Esophagus squamous epithelium (tissue), 5 donors: ENCODE measurements at regions not wholly inside any gene's neighbourhood (a gene's known extent, or its start where the extent isn't known, plus 50 kb on each side); places are given as distances from the start of the nearest gene placed in this dataset.

Source experiments
- DNase-seq: peaks from one replicate; lab custom pipeline; 2025; lab: John Stamatoyannopoulos, UW
- H3K27ac ChIP-seq, 4 donors: fragments of 200-600 bp; sonication (generic); one replicate each; pipeline ENCODE4 v1.5.1; 2016 to 2019; ENCODE audit warnings: mild to moderate bottlenecking in 1 of 4
- H3K27me3 ChIP-seq, 4 donors: fragments of 200-600 bp; sonication (generic); 1 replicate in 3 of 4; 2 replicates in 1 of 4; pipeline versions ENCODE4 v1.5.1 to v1.6.0; 2017 to 2021; ENCODE audit warnings: antibody characterized with exemption in 1 of 4
- H3K36me3 ChIP-seq, 3 donors: fragments of 200-600 bp; sonication (generic); one replicate each; pipeline ENCODE4 v1.5.1; 2016 to 2019
- H3K4me1 ChIP-seq, 3 donors: fragments of 200-600 bp; sonication (generic); one replicate each; pipeline ENCODE4 v1.5.1; 2017 to 2019
- H3K4me3 ChIP-seq, 4 donors: fragments of 200-600 bp; sonication (generic); 1 replicate in 3 of 4; 2 replicates in 1 of 4; pipeline ENCODE4 v1.5.1; 2016 to 2019; ENCODE audit warnings: mild to moderate bottlenecking in 2 of 4, moderate library complexity in 1 of 4
- H3K9me3 ChIP-seq, 3 donors: fragments of 200-600 bp; sonication (generic); one replicate each; pipeline ENCODE4 v1.5.1; 2016 to 2019
- CTCF ChIP-seq, 6 experiments: fragments of 450-650 bp in 4 of 6; fragments of 200-600 bp in 2 of 6; sonication (generic) in 2 of 6; IDR thresholded peaks; one replicate each; pipeline ENCODE4 v1.5.1; 2016 to 2019; ENCODE audit warnings: antibody characterized with exemption in 6 of 6, mild to moderate bottlenecking in 4 of 6, moderate library complexity in 4 of 6
- POLR2A ChIP-seq, 4 donors: fragments of 450-650 bp; IDR thresholded peaks; one replicate each; pipeline ENCODE4 v1.6.1; 2017; ENCODE audit warnings: antibody characterized with exemption in 4 of 4, mild to moderate bottlenecking in 4 of 4, moderate library complexity in 3 of 4
- WGBS, 2 donors: methylation state at CpG; one replicate each; pipeline ENCODE4 v1.1.5; 2018; 5-methylcytosine and 5-hydroxymethylcytosine counted together
- intact Hi-C: fragments of 100-400 bp; cut with DNase I; formaldehyde crosslinking; loops from one replicate; pipeline ENCODE4 v1.15.0; 2022
- donor health status: DM: yes; HTN: yes; CAD: no.

DNA sequence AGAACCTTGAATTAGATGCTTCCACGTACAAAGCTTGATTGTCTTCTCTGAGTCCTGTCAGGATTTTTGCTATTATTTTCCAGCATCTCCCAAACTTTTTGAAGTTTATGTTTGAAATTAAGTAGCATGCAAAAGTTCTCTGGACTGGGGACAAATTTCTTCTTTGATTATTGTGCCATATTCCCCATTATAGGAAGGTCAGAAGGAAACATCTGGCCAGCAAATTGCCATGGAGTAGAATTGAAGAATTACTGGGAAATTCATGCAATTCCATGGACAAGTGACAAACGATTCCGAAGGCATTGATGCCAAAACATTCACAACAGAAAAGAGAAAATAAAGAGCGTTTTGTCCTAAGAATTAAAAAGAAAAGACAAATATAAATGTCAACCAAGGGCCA lies 737.2 kb downstream of the CDH11 start:
- Histone ChIP-seq H3K9me3 (no peaks in the 10 kb centered on the region), H3K4me1 (no peaks in the 10 kb centered on the region), H3K27ac (no peak overlapping the region), H3K27me3 (no peaks in the 10 kb centered on the region), H3K4me3 (no peak overlapping the region), H3K36me3 (no peaks in the 10 kb centered on the region)
- no peak for DNase-seq
- WGBS, 2 donors: 60 to 67% methylated on average over 4 of the region's 4 CpGs
- intact Hi-C loops: no loop called here
- TF ChIP-seq POLR2A (IDR thresholded peaks at IDR 0.05) (no peak), CTCF (IDR thresholded peaks at IDR 0.05) (no peak)

DNA sequence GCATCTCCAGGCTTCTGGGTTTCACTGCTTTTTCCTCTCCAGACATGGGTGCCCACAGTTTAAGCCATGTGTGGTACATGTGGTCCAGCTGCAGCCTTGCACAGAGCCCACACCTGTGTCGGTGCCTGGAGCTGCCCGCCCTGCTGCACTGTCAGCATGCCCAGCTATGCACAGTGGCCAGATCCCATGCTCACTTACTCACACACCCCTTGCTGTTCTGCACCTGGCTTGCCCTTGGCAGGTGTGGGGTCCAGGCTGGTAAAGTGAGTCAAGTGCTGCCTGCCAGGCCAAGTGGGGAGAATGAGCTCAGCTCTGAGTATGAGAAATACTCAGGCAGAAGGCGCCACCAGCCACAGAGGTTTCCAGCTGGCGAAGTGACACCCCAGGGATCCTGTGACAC lies 739.9 kb downstream of the CDH11 start:
- no peaks in the 10 kb centered on the region for H3K36me3 ChIP-seq
- no peaks in the 10 kb centered on the region for H3K9me3 ChIP-seq
- no peaks in the 10 kb centered on the region for H3K4me1 ChIP-seq
- TF ChIP-seq CTCF (IDR thresholded peaks at IDR 0.05) (no peak), POLR2A (IDR thresholded peaks at IDR 0.05) (no peak)
- DNase-seq: no peak
- WGBS, 2 donors: 88 to 92% methylated on average over 2 to 4 of the region's 4 CpGs
- no peak overlapping the region for H3K4me3 ChIP-seq
- H3K27me3 ChIP-seq: no peaks in the 10 kb centered on the region
- H3K27ac ChIP-seq: no peak overlapping the region
- intact Hi-C loops: no loop called here

DNA sequence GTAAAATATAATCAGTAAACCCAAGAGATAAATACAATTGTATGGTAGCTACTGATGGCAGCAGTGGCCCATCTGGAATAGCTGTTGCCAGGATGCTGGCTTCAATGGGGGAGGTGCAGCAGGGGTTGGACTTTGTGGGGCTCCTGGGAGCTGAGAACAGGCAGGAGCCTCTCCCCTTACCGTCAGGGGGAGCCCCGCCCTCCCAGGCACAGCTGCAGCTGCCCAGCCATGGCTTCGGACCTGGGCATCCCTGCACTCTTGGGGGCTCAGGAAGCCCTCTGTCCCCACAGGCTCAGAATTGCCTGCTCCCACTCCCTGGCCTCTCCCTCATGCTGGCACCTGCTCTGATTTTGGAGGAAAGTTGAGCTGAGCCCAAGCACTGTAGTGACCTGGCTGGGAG lies 741.1 kb downstream of the CDH11 start:
- no peaks in the 10 kb centered on the region for H3K36me3 ChIP-seq
- H3K9me3 ChIP-seq: no peaks in the 10 kb centered on the region
- 60 to 73% methylated on average over 1 to 3 of the region's 3 CpGs for WGBS, 2 donors
- H3K27me3 ChIP-seq: no peaks in the 10 kb centered on the region
- intact Hi-C loops: no loop called here
- no peak overlapping the region for H3K27ac ChIP-seq
- no peaks in the 10 kb centered on the region for H3K4me1 ChIP-seq
- H3K4me3 ChIP-seq: no peak overlapping the region
- TF ChIP-seq CTCF (IDR thresholded peaks at IDR 0.05): no peak
- no peak for TF ChIP-seq POLR2A (IDR thresholded peaks at IDR 0.05)
- DNase-seq: no peak

DNA sequence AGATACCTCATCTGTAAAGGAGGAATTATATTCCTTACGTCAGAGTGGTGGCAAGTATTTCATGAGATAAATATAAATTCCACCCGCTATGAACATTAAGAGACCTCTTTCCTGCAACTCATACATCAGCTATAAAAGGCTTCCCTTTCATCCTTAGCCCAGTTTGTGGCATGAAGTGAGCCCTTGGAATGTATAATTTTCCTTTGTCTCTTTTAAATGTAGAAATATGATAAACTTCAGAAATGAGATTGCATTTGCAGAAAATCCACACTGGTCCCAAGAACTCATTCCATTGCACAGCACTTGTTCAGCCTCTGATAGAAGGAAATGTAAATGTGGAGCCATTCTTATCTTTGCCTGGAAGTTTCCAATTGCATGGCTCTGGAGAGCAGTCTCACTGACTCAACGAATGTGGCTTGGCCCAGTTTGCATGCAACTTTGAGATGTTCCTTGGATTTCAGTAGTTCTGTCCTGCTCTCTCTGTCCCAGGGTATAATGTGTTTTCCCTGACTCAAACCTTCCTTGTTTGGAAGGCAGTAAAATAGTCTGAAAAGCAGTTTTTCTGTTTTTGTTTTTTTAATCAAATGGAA lies 746.4 kb downstream of the CDH11 start:
- TF ChIP-seq CTCF (IDR thresholded peaks at IDR 0.05) (no peak), POLR2A (IDR thresholded peaks at IDR 0.05) (no peak)
- no peak overlapping the region for H3K27ac ChIP-seq
- intact Hi-C loops: no loop called here
- 65 to 90% methylated on average over 3 of the region's 3 CpGs for WGBS, 2 donors
- DNase-seq: no peak
- no peaks in the 10 kb centered on the region for H3K27me3 ChIP-seq
- H3K4me1 ChIP-seq: no peaks in the 10 kb centered on the region
- no peak overlapping the region for H3K4me3 ChIP-seq
- no peaks in the 10 kb centered on the region for H3K9me3 ChIP-seq
- no peaks in the 10 kb centered on the region for H3K36me3 ChIP-seq

DNA sequence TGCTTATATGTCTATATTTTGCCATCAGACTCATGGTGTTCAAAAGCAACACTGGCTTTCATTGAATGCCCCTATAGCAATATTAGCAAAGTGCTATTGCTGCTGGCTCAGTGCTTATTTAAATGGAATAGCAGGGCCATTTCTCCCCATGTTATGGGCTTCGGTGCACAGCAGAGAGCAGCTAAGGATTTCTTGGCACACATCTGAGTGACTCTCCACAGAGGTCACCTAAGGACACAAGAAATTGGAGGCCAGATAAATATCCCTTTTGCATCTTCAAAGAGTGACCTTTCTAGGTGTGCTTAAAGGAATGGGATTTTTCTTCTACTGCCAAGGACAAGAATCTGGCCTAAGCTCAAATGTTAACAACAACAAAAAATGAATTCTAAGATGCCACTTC lies 751.8 kb downstream of the CDH11 start:
- H3K4me1 ChIP-seq: no peaks in the 10 kb centered on the region
- no peak for DNase-seq
- TF ChIP-seq CTCF (IDR thresholded peaks at IDR 0.05): no peak
- TF ChIP-seq POLR2A (IDR thresholded peaks at IDR 0.05): no peak
- no peaks in the 10 kb centered on the region for H3K27me3 ChIP-seq
- H3K9me3 ChIP-seq: no peaks in the 10 kb centered on the region
- intact Hi-C loops: no loop called here
- no peak overlapping the region for H3K27ac ChIP-seq
- H3K36me3 ChIP-seq: no peaks in the 10 kb centered on the region
- H3K4me3 ChIP-seq: no peak overlapping the region
- WGBS, 2 donors: 44 to 50% methylated on average over 1 of the region's 1 CpG
